ENCODE measurements at regions not wholly inside any gene's neighbourhood (a gene's known extent, or its start where the extent isn't known, plus 50 kb on each side); places are given as distances from the start of the nearest gene placed in this dataset.

- H3K4me3 Mint-ChIP-seq (ENCODE audit: unreplicated experiment) = no peak overlapping the region
- H3K9me3 Mint-ChIP-seq (ENCODE audit: low read depth) = peaks cover 35% of the 10 kb centered on the region
- no peaks in the 10 kb centered on the region for H3K27me3 Mint-ChIP-seq (ENCODE audit: low read depth)
- DNase-seq (ENCODE audit: low spot score) = no peak
- no peaks in the 10 kb centered on the region for H3K36me3 Mint-ChIP-seq (ENCODE audit: low read depth)
- H3K4me1 Mint-ChIP-seq (ENCODE audit: low read depth) = no peaks in the 10 kb centered on the region
- no peak for TF ChIP-seq CTCF (IDR thresholded peaks at IDR 0.05)
- no peak overlapping the region for H3K27ac Mint-ChIP-seq (ENCODE audit: unreplicated experiment)
Measured at GRCh38 chrX:8288590-8288989, 117.5 kb upstream of the VCX2 start.

- H3K27me3 Mint-ChIP-seq (ENCODE audit: low read depth) = no peaks in the 10 kb centered on the region
- no peaks in the 10 kb centered on the region for H3K4me1 Mint-ChIP-seq (ENCODE audit: low read depth)
- H3K27ac Mint-ChIP-seq (ENCODE audit: unreplicated experiment) = no peak overlapping the region
- no peak for TF ChIP-seq CTCF (IDR thresholded peaks at IDR 0.05)
- H3K36me3 Mint-ChIP-seq (ENCODE audit: low read depth) = no peaks in the 10 kb centered on the region
- no peak for DNase-seq (ENCODE audit: low spot score)
- peaks cover 35% of the 10 kb centered on the region for H3K9me3 Mint-ChIP-seq (ENCODE audit: low read depth)
- no peak overlapping the region for H3K4me3 Mint-ChIP-seq (ENCODE audit: unreplicated experiment)
Measured at GRCh38 chrX:8289523-8289922, 118.5 kb upstream of the VCX2 start.

GRCh38 chrX:8297766-8298165 lies 126.7 kb upstream of the VCX2 start:
- no peak for TF ChIP-seq CTCF (IDR thresholded peaks at IDR 0.05)
- Mint-ChIP-seq H3K36me3 (ENCODE audit: low read depth) (no peaks in the 10 kb centered on the region), H3K9me3 (ENCODE audit: low read depth) (peaks cover 26% of the 10 kb centered on the region), H3K4me3 (ENCODE audit: unreplicated experiment) (no peak overlapping the region), H3K4me1 (ENCODE audit: low read depth) (no peaks in the 10 kb centered on the region), H3K27ac (ENCODE audit: unreplicated experiment) (no peak overlapping the region), H3K27me3 (ENCODE audit: low read depth) (no peaks in the 10 kb centered on the region)
- no peak for DNase-seq (ENCODE audit: low spot score)

- peaks cover 2% of the 10 kb centered on the region for H3K36me3 Mint-ChIP-seq (ENCODE audit: low read depth)
- no peak overlapping the region for H3K4me3 Mint-ChIP-seq (ENCODE audit: unreplicated experiment)
- H3K27ac Mint-ChIP-seq (ENCODE audit: unreplicated experiment) = no peak overlapping the region
- H3K27me3 Mint-ChIP-seq (ENCODE audit: low read depth) = no peaks in the 10 kb centered on the region
- H3K9me3 Mint-ChIP-seq (ENCODE audit: low read depth) = peaks cover 34% of the 10 kb centered on the region
- no peaks in the 10 kb centered on the region for H3K4me1 Mint-ChIP-seq (ENCODE audit: low read depth)
- DNase-seq (ENCODE audit: low spot score) = no peak
- no peak for TF ChIP-seq CTCF (IDR thresholded peaks at IDR 0.05)
Measured at GRCh38 chrX:8304668-8305067, 133.6 kb upstream of the VCX2 start.

- Mint-ChIP-seq H3K27me3 (ENCODE audit: low read depth) (no peaks in the 10 kb centered on the region), H3K36me3 (ENCODE audit: low read depth) (peaks cover 2% of the 10 kb centered on the region), H3K27ac (ENCODE audit: unreplicated experiment) (peak overlapping the region; percentile 50), H3K9me3 (ENCODE audit: low read depth) (peaks cover 34% of the 10 kb centered on the region), H3K4me1 (ENCODE audit: low read depth) (no peaks in the 10 kb centered on the region), H3K4me3 (ENCODE audit: unreplicated experiment) (no peak overlapping the region)
- no peak for DNase-seq (ENCODE audit: low spot score)
- no peak for TF ChIP-seq CTCF (IDR thresholded peaks at IDR 0.05)
Measured at GRCh38 chrX:8305350-8305749, 134.3 kb upstream of the VCX2 start.

All from chondrocyte (in vitro differentiated cells).